Panc1 (cell line): ENCODE measurements at regions not wholly inside any gene's neighbourhood (a gene's known extent, or its start where the extent isn't known, plus 50 kb on each side); places are given as distances from the start of the nearest gene placed in this dataset.

Experiments used
- ATAC-seq: fragments of 200-7000 bp; cut with Tn5 transposase; 2 replicates; pipeline ENCODE4 v1.9.1; 2020; ENCODE audit warnings: mild to moderate bottlenecking, moderate library complexity
- BruUV-seq: library from RNA; stranded (reverse); fragments of 400-500 nt; replicated peaks from 2 replicates; lab custom pipeline; 2021; lab: Mats Ljungman, UMichigan
- CTCF ChIA-PET: fragments of 300-600 bp; sonication (Branson Sonifier 250); formaldehyde crosslinking; loops from one replicate; lab custom pipeline; 2022; ENCODE audit warnings: antibody characterized with exemption; lab: Charles Lee
- POLR2A ChIA-PET: fragments of 300-600 bp; sonication (Branson Sonifier 250); formaldehyde crosslinking; loops from one replicate; lab custom pipeline; 2022; ENCODE audit warnings: antibody characterized with exemption; lab: Charles Lee
- DNase-seq: peaks from one replicate; pipeline ENCODE4 v3.0.0-alpha.2; 2010; ENCODE audit warnings: low read depth, low spot score
- H3K27ac ChIP-seq: 2 replicates; pipeline ENCODE4 v1.5.1; 2011; ENCODE audit warnings: mild to moderate bottlenecking, low read length, inconsistent platforms
- H3K27me3 ChIP-seq: fragments of 200-500 bp; sonication (Bioruptor generic); 2 replicates; pipeline ENCODE4 v1.6.0; 2014; ENCODE audit warnings: low read length, inconsistent platforms; ENCODE audit not compliant: control insufficient read depth, insufficient read depth
- H3K36me3 ChIP-seq: fragments of 200-500 bp; sonication (Bioruptor generic); 2 replicates; pipeline ENCODE4 v1.5.1; 2014; ENCODE audit warnings: inconsistent platforms, mild to moderate bottlenecking, low read length, moderate library complexity; ENCODE audit not compliant: control insufficient read depth, insufficient read depth
- H3K4me1 ChIP-seq: 2 replicates; pipeline ENCODE4 v1.5.1; 2011; ENCODE audit warnings: inconsistent platforms, mild to moderate bottlenecking, low read length, moderate library complexity; ENCODE audit not compliant: control insufficient read depth, insufficient read depth
- H3K4me3 ChIP-seq, 2 experiments: 2 replicates each; pipeline ENCODE4 v1.5.1; 2011 to 2012; ENCODE audit warnings: low read depth in 2 of 2, low read length in 2 of 2, mild to moderate bottlenecking in 2 of 2, inconsistent platforms in 1 of 2, moderate library complexity in 1 of 2
- H3K9me3 ChIP-seq: fragments of 200-500 bp; sonication (Bioruptor generic); 2 replicates; pipeline ENCODE4 v1.5.1; 2014; ENCODE audit warnings: low read depth, mild to moderate bottlenecking, inconsistent platforms, low read length, moderate library complexity; ENCODE audit not compliant: control insufficient read depth, insufficient read depth
- POLR2AphosphoS5 ChIP-seq: IDR thresholded peaks from 2 replicates; pipeline ENCODE4 v1.6.1; 2012; ENCODE audit warnings: mild to moderate bottlenecking, low read depth, low read length, moderate library complexity
- SIN3A ChIP-seq: IDR thresholded peaks from 2 replicates; pipeline ENCODE4 v1.6.1; 2012; ENCODE audit warnings: low read depth, mild to moderate bottlenecking, low read length, moderate library complexity, borderline replicate concordance; ENCODE audit not compliant: insufficient read depth
- TCF7L2 ChIP-seq: IDR thresholded peaks from 2 replicates; pipeline ENCODE4 v1.6.1; 2011; ENCODE audit warnings: mild to moderate bottlenecking, low read depth, low read length, inconsistent platforms
- in situ Hi-C: cut with HindIII; loops from 2 replicates; pipeline ENCODE4 v1.10.0; 2016; ENCODE audit warnings: low sequenced_read_pairs, low pct_unique_long_range_greater_than_20kb
- intact Hi-C: fragments of 100-400 bp; cut with micrococcal nuclease; formaldehyde crosslinking; loops from one replicate; pipeline ENCODE4 v1.10.0; 2022; ENCODE audit not compliant: unreplicated experiment
- TF ChIP-seq, protein P1 (sequence below), 2 experiments: IDR thresholded peaks; 2 replicates each; pipeline ENCODE4 v1.6.1; 2011 to 2012; ENCODE audit warnings: low read depth in 2 of 2, control low read depth in 1 of 2, low read length in 1 of 2, mild to moderate bottlenecking in 1 of 2, moderate library complexity in 1 of 2; ENCODE audit not compliant: insufficient read depth in 1 of 2
- TF ChIP-seq, protein P2 (sequence below): fragments of 450-650 bp; IDR thresholded peaks from 2 replicates; pipeline ENCODE4 v1.5.1; 2017; ENCODE audit warnings: mild to moderate bottlenecking

DNA sequence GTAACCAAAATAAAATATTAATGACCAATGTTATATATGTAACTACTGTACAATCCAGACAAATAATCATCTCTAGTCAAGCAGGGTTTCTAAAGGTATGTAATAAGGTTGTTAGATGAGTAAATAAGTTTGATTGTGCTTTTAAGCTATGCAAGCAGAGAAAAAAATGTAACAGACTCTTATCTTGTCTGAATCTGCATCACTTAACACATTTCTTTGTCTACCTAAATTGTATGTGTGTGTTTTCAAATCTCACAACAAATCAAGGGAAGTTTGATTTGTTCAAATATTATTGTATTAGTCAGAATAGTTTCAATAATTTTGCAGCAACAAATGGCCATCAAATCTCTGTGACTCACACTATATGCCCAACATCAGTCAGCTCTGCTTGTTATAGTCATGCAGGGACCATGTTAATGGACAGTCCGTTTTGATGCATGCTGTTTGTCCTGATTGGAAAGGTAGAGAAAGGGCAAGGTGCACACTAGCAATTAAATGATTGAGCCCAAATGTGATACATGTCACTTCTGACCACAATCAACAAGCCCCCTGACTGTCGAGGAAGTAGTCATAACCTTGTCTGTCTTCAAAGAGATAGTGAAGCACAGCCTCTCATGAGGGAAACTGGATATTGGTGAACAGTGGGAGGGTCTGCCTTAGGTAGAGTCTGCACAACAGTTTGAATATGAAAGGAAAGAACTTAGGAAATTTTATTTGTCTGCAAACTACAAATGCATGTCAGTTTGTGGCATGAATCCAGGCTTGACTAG is 349.4 kb upstream of the SATB1 start:
- Histone ChIP-seq H3K36me3 (no peaks in the 10 kb centered on the region), H3K9me3 (no peaks in the 10 kb centered on the region), H3K27ac (no peak overlapping the region), H3K27me3 (no peaks in the 10 kb centered on the region), H3K4me1 (no peaks in the 10 kb centered on the region), H3K4me3 (no peak overlapping the region)
- no peak for ATAC-seq
- ChIA-PET CTCF (no interaction called here), POLR2A (no interaction called here)
- intact Hi-C loops (no loop called here), in situ Hi-C loops (no loop called here)
- BruUV-seq = no TSS peak
- no peak for DNase-seq
- TF ChIP-seq TCF7L2 = no peak
- TF ChIP-seq, protein P1, sequence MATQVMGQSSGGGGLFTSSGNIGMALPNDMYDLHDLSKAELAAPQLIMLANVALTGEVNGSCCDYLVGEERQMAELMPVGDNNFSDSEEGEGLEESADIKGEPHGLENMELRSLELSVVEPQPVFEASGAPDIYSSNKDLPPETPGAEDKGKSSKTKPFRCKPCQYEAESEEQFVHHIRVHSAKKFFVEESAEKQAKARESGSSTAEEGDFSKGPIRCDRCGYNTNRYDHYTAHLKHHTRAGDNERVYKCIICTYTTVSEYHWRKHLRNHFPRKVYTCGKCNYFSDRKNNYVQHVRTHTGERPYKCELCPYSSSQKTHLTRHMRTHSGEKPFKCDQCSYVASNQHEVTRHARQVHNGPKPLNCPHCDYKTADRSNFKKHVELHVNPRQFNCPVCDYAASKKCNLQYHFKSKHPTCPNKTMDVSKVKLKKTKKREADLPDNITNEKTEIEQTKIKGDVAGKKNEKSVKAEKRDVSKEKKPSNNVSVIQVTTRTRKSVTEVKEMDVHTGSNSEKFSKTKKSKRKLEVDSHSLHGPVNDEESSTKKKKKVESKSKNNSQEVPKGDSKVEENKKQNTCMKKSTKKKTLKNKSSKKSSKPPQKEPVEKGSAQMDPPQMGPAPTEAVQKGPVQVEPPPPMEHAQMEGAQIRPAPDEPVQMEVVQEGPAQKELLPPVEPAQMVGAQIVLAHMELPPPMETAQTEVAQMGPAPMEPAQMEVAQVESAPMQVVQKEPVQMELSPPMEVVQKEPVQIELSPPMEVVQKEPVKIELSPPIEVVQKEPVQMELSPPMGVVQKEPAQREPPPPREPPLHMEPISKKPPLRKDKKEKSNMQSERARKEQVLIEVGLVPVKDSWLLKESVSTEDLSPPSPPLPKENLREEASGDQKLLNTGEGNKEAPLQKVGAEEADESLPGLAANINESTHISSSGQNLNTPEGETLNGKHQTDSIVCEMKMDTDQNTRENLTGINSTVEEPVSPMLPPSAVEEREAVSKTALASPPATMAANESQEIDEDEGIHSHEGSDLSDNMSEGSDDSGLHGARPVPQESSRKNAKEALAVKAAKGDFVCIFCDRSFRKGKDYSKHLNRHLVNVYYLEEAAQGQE (IDR thresholded peaks at IDR 0.05; ENCODE audit: insufficient read depth in 1 of 2, low read depth in 2 of 2, low read length in 1 of 2) = no peak
- no peak for TF ChIP-seq SIN3A
- TF ChIP-seq, protein P2, sequence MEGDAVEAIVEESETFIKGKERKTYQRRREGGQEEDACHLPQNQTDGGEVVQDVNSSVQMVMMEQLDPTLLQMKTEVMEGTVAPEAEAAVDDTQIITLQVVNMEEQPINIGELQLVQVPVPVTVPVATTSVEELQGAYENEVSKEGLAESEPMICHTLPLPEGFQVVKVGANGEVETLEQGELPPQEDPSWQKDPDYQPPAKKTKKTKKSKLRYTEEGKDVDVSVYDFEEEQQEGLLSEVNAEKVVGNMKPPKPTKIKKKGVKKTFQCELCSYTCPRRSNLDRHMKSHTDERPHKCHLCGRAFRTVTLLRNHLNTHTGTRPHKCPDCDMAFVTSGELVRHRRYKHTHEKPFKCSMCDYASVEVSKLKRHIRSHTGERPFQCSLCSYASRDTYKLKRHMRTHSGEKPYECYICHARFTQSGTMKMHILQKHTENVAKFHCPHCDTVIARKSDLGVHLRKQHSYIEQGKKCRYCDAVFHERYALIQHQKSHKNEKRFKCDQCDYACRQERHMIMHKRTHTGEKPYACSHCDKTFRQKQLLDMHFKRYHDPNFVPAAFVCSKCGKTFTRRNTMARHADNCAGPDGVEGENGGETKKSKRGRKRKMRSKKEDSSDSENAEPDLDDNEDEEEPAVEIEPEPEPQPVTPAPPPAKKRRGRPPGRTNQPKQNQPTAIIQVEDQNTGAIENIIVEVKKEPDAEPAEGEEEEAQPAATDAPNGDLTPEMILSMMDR = no peak
- TF ChIP-seq POLR2AphosphoS5 = no peak

DNA sequence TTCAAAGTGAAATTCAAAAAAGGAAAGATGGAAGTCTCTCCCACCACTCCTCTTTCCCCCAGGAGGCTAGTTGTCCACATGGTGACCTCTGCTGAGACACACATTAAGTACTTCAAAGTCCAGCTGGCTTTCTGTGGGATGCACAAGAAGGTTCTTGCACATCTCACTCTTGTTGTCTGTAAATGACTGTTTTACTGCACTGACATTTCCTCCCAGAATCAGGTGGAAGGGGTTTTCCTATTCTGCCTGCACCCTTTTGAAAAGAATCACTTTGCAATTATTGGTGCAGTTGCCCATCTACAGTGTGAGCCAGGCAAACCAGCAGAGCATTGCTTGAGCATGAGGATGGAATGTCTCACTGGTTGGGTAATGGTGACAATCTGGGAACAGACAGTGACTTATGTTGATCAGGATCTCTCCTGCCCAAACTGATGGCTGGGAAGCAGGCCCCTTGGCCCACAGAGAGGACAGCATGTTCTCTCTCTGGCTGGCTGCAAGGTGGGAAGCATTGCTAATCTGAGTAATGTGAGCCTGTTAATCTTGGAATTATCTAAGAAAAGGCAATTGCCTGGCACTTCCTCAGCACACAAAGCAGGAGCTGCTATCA is 347.7 kb upstream of the SATB1 start:
- in situ Hi-C loops = no loop called here
- H3K27me3 ChIP-seq = no peaks in the 10 kb centered on the region

More for the DNA sequence above, 347.7 kb upstream of the SATB1 start:
- no peak for DNase-seq
- Histone ChIP-seq H3K36me3 (no peaks in the 10 kb centered on the region), H3K9me3 (no peaks in the 10 kb centered on the region), H3K4me3 (no peak overlapping the region), H3K4me1 (no peaks in the 10 kb centered on the region), H3K27ac (no peak overlapping the region)
- no TSS peak for BruUV-seq
- POLR2A ChIA-PET = no interaction called here
- TF ChIP-seq POLR2AphosphoS5 (no peak), SIN3A (no peak), TCF7L2 (no peak)
- TF ChIP-seq, protein P2 = no peak
- TF ChIP-seq, protein P1 (IDR thresholded peaks at IDR 0.05; ENCODE audit: insufficient read depth in 1 of 2, low read depth in 2 of 2, low read length in 1 of 2) = no peak
- CTCF ChIA-PET = no interaction called here
- intact Hi-C loops = no loop called here
- ATAC-seq = no peak
